ENCODE measurements at regions not wholly inside any gene's neighbourhood (a gene's known extent, or its start where the extent isn't known, plus 50 kb on each side); places are given as distances from the start of the nearest gene placed in this dataset.

DNA sequence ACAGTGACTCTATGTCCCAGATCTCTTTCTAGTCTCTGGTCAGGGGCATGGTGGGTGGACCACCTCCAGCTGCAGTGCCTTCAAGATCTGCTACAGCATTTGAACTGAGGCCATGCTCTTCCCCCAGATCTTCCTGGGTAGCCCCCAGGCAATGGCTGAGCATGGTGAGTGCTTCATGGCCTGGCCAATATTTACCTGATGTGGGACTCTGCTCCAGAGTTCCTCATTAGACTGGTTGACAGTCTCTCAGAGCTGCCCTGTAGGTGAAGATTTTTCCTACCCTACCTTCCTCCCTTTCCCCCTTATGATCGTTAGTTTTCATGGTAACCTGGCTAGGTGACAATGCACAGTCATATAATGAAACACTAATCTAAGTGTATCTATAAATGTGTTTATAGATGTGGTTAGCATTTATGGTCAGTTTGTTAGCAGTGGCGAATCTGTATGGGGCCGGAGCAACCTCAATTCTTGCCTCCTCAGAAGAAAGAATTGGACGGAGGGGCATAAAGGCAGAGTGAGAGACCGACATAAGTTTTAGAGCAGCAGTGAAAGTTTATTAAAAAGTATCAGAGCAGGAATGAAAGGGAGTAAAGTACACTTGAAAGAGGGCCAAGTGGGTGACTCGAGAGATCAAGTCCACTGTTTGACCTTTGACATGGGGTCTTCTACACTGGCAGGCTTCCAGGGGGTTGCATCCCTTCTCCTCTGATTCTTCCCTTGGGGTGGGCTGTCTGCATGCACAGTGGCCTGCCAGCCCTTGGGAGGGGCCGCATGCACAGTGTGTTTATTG, 256.3 kb downstream of the CD83 start:
- no peak overlapping the region for H2AFZ ChIP-seq (ENCODE audit: low read depth, low read length, poor library complexity, severe bottlenecking)
- BruUV-seq (replicated peaks), result no TSS peak
- DNase-seq (ENCODE audit: low read depth, low spot score) (no peak), ATAC-seq (no peak)
- H3K4me2 ChIP-seq (ENCODE audit: low read length), result no peak overlapping the region
- no peaks in the 10 kb centered on the region for H3K36me3 ChIP-seq (ENCODE audit: control insufficient read depth in 1 of 2, insufficient read depth in 2 of 2, low read length in 2 of 2)
- no peaks in the 10 kb centered on the region for H3K9me2 ChIP-seq (ENCODE audit: insufficient read depth)
- CTCF ChIA-PET, result no interaction called here
- H3K9ac ChIP-seq (ENCODE audit: low read length), result no peak overlapping the region
- POLR2A ChIA-PET, result no interaction called here
- TF ChIP-seq SP1 (IDR thresholded peaks at IDR 0.05; ENCODE audit: low read depth), result no peak
- no peak for TF ChIP-seq EZH2 (IDR thresholded peaks at IDR 0.05)
- TF ChIP-seq ZFX (IDR thresholded peaks at IDR 0.05), result no peak
- no peak for TF ChIP-seq EGR1 (IDR thresholded peaks at IDR 0.05; ENCODE audit: low read depth)
- no peak for TF ChIP-seq SIN3A (IDR thresholded peaks at IDR 0.05; ENCODE audit: low read depth)
- TF ChIP-seq, protein P1, sequence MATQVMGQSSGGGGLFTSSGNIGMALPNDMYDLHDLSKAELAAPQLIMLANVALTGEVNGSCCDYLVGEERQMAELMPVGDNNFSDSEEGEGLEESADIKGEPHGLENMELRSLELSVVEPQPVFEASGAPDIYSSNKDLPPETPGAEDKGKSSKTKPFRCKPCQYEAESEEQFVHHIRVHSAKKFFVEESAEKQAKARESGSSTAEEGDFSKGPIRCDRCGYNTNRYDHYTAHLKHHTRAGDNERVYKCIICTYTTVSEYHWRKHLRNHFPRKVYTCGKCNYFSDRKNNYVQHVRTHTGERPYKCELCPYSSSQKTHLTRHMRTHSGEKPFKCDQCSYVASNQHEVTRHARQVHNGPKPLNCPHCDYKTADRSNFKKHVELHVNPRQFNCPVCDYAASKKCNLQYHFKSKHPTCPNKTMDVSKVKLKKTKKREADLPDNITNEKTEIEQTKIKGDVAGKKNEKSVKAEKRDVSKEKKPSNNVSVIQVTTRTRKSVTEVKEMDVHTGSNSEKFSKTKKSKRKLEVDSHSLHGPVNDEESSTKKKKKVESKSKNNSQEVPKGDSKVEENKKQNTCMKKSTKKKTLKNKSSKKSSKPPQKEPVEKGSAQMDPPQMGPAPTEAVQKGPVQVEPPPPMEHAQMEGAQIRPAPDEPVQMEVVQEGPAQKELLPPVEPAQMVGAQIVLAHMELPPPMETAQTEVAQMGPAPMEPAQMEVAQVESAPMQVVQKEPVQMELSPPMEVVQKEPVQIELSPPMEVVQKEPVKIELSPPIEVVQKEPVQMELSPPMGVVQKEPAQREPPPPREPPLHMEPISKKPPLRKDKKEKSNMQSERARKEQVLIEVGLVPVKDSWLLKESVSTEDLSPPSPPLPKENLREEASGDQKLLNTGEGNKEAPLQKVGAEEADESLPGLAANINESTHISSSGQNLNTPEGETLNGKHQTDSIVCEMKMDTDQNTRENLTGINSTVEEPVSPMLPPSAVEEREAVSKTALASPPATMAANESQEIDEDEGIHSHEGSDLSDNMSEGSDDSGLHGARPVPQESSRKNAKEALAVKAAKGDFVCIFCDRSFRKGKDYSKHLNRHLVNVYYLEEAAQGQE (IDR thresholded peaks at IDR 0.05; ENCODE audit: low read depth), result no peak
- TF ChIP-seq, protein P2, sequence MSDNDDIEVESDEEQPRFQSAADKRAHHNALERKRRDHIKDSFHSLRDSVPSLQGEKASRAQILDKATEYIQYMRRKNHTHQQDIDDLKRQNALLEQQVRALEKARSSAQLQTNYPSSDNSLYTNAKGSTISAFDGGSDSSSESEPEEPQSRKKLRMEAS (IDR thresholded peaks at IDR 0.05), result no peak
- TF ChIP-seq, protein P3, sequence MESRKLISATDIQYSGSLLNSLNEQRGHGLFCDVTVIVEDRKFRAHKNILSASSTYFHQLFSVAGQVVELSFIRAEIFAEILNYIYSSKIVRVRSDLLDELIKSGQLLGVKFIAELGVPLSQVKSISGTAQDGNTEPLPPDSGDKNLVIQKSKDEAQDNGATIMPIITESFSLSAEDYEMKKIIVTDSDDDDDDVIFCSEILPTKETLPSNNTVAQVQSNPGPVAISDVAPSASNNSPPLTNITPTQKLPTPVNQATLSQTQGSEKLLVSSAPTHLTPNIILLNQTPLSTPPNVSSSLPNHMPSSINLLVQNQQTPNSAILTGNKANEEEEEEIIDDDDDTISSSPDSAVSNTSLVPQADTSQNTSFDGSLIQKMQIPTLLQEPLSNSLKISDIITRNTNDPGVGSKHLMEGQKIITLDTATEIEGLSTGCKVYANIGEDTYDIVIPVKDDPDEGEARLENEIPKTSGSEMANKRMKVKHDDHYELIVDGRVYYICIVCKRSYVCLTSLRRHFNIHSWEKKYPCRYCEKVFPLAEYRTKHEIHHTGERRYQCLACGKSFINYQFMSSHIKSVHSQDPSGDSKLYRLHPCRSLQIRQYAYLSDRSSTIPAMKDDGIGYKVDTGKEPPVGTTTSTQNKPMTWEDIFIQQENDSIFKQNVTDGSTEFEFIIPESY (IDR thresholded peaks at IDR 0.05; ENCODE audit: extremely low read depth, insufficient replicate concordance, low read length), result no peak
- TF ChIP-seq POLR2AphosphoS5 (IDR thresholded peaks at IDR 0.05; ENCODE audit: low read depth, low read length), result no peak
- no peak for TF ChIP-seq RAD21 (IDR thresholded peaks at IDR 0.05; ENCODE audit: low read depth)
- no peak for TF ChIP-seq CBX3 (IDR thresholded peaks at IDR 0.05; ENCODE audit: low read depth)
- TF ChIP-seq TCF7L2 (IDR thresholded peaks at IDR 0.05; ENCODE audit: borderline replicate concordance, extremely low read depth, insufficient read depth, insufficient read length), result no peak
- TF ChIP-seq SRF (IDR thresholded peaks at IDR 0.05; ENCODE audit: low read depth), result no peak
- TF ChIP-seq POLR2A (IDR thresholded peaks at IDR 0.05; ENCODE audit: borderline replicate concordance, extremely low read depth, insufficient read depth, insufficient read length), result no peak
- no peak for TF ChIP-seq EZH2phosphoT487 (IDR thresholded peaks at IDR 0.05; ENCODE audit: borderline replicate concordance)
- no peak for TF ChIP-seq YY1 (IDR thresholded peaks at IDR 0.05; ENCODE audit: extremely low read depth, insufficient replicate concordance, low read depth, low read length)
- TF ChIP-seq, protein P4, sequence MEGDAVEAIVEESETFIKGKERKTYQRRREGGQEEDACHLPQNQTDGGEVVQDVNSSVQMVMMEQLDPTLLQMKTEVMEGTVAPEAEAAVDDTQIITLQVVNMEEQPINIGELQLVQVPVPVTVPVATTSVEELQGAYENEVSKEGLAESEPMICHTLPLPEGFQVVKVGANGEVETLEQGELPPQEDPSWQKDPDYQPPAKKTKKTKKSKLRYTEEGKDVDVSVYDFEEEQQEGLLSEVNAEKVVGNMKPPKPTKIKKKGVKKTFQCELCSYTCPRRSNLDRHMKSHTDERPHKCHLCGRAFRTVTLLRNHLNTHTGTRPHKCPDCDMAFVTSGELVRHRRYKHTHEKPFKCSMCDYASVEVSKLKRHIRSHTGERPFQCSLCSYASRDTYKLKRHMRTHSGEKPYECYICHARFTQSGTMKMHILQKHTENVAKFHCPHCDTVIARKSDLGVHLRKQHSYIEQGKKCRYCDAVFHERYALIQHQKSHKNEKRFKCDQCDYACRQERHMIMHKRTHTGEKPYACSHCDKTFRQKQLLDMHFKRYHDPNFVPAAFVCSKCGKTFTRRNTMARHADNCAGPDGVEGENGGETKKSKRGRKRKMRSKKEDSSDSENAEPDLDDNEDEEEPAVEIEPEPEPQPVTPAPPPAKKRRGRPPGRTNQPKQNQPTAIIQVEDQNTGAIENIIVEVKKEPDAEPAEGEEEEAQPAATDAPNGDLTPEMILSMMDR (IDR thresholded peaks at IDR 0.05 in 2 of 3, conservative IDR thresholded peaks at IDR 0.05 in 1 of 3; ENCODE audit: borderline replicate concordance in 1 of 3, insufficient read depth in 1 of 3, low read depth in 2 of 3, low read length in 2 of 3), result no peak
- TF ChIP-seq CEBPB (IDR thresholded peaks at IDR 0.05; ENCODE audit: low read depth), result no peak
- TF ChIP-seq FOSL1 (IDR thresholded peaks at IDR 0.05; ENCODE audit: low read depth), result no peak
- TF ChIP-seq ELF1 (IDR thresholded peaks at IDR 0.05; ENCODE audit: borderline replicate concordance, low read depth), result no peak
- H3K27me3 ChIP-seq (ENCODE audit: insufficient read depth, low read length), result no peaks in the 10 kb centered on the region
- H3K79me2 ChIP-seq (ENCODE audit: insufficient read depth, low read length), result no peaks in the 10 kb centered on the region
- no peaks in the 10 kb centered on the region for H3K4me1 ChIP-seq (ENCODE audit: control insufficient read depth in 1 of 2, insufficient read depth in 2 of 2, low read length in 2 of 2)
- no peak overlapping the region for H3K27ac ChIP-seq (ENCODE audit: low read depth, low read length)
- H3K9me3 ChIP-seq (ENCODE audit: control insufficient read depth in 1 of 2, insufficient read depth in 1 of 2, low read depth in 1 of 2, low read length in 2 of 2), result no peaks in the 10 kb centered on the region
- H3K4me3 ChIP-seq (replicated peaks in 1 of 2; ENCODE audit: low read depth in 1 of 2, low read length in 2 of 2), result no peak overlapping the region
- RAD21 ChIA-PET (ENCODE audit: low non-redundant PET in 1 of 2, low total read pairs in 2 of 2, uncharacterized antibody in 2 of 2, unreplicated experiment in 2 of 2), result no interaction called here
- no peaks in the 10 kb centered on the region for H4K20me1 ChIP-seq (ENCODE audit: insufficient read depth)
- intact Hi-C loops (cut with micrococcal nuclease), result no loop called here

Data from HCT116 (cell line).